NCI-H146 treated with DMSO at 0.1 percent for 48 hours (cell line): ENCODE measurements at regions not wholly inside any gene's neighbourhood (a gene's known extent, or its start where the extent isn't known, plus 50 kb on each side); places are given as distances from the start of the nearest gene placed in this dataset.

ENCODE experiments used
- DNase-seq: peaks from one replicate; lab custom pipeline; 2025; ENCODE audit not compliant: unreplicated experiment; lab: John Stamatoyannopoulos, UW

- peak; percentile 9 for DNase-seq
Measured at GRCh38 chr13:40069173-40070044, 413.9 kb downstream of the COG6 start.

- no peak for DNase-seq
Measured at GRCh38 chr13:40070357-40070756, 414.9 kb downstream of the COG6 start.

- no peak for DNase-seq
Measured at GRCh38 chr13:40072663-40073120, 417.2 kb downstream of the COG6 start.

GRCh38 chr13:40074338-40074737 is 418.9 kb downstream of the COG6 start:
- no peak for DNase-seq

- no peak for DNase-seq
Measured at GRCh38 chr13:40075281-40075680, 419.8 kb downstream of the COG6 start.

GRCh38 chr13:40076765-40077362 is 421.4 kb downstream of the COG6 start:
- DNase-seq, result no peak

GRCh38 chr13:40077396-40078027 is 422.1 kb downstream of the COG6 start:
- no peak for DNase-seq

GRCh38 chr13:40079721-40080120 is 424.3 kb downstream of the COG6 start:
- no peak for DNase-seq

- DNase-seq, result no peak
Measured at GRCh38 chr13:40080676-40081075, 425.2 kb downstream of the COG6 start.

GRCh38 chr13:40082639-40083038 is 427.2 kb downstream of the COG6 start:
- DNase-seq, result no peak

GRCh38 chr13:40083841-40084240 is 428.4 kb downstream of the COG6 start:
- no peak for DNase-seq

GRCh38 chr13:40084934-40085333 is 429.5 kb downstream of the COG6 start:
- DNase-seq, result no peak

GRCh38 chr13:40087091-40088002 is 431.9 kb downstream of the COG6 start:
- no peak for DNase-seq

- no peak for DNase-seq
Measured at GRCh38 chr13:40094056-40094455, 438.6 kb downstream of the COG6 start.

- no peak for DNase-seq
Measured at GRCh38 chr13:40095695-40096356, 440.4 kb downstream of the COG6 start.

GRCh38 chr13:40096357-40096901 is 441.0 kb downstream of the COG6 start:
- DNase-seq, result no peak

GRCh38 chr13:40098246-40098645 is 442.8 kb downstream of the COG6 start:
- no peak for DNase-seq

GRCh38 chr13:40101708-40102359 is 446.4 kb downstream of the COG6 start:
- no peak for DNase-seq

GRCh38 chr13:40102360-40102727 is 446.9 kb downstream of the COG6 start:
- no peak for DNase-seq

- DNase-seq, result no peak
Measured at GRCh38 chr13:40102854-40103253, 447.4 kb downstream of the COG6 start.
